WERI-Rb-1 (cell line): ENCODE measurements at regions not wholly inside any gene's neighbourhood (a gene's known extent, or its start where the extent isn't known, plus 50 kb on each side); places are given as distances from the start of the nearest gene placed in this dataset.

ENCODE experiments used
- DNase-seq: peaks from one replicate; pipeline ENCODE4 v3.0.0-alpha.2; 2020
- H3K27ac ChIP-seq: fragments of 250-450 bp; sonication (Bioruptor Pico); 2 replicates; pipeline ENCODE4 v1.5.1; 2020; ENCODE audit warnings: mild to moderate bottlenecking, moderate library complexity
- H3K27me3 ChIP-seq: fragments of 250-450 bp; sonication (Bioruptor Pico); 2 replicates; pipeline ENCODE4 v1.5.1; 2021; ENCODE audit warnings: mild to moderate bottlenecking, low read depth, moderate library complexity; ENCODE audit not compliant: insufficient read depth, severe bottlenecking
- H3K36me3 ChIP-seq: fragments of 250-450 bp; sonication (Bioruptor Pico); 2 replicates; pipeline ENCODE4 v1.5.1; 2020; ENCODE audit warnings: mild to moderate bottlenecking, moderate library complexity
- H3K4me3 ChIP-seq: 2 replicates; pipeline ENCODE4 v1.5.1; 2011; ENCODE audit warnings: low read depth, mild to moderate bottlenecking, control low read depth, low read length
- H3K9me3 ChIP-seq: fragments of 250-450 bp; sonication (Bioruptor Pico); 2 replicates; pipeline ENCODE4 v1.5.1; 2021; ENCODE audit warnings: mild to moderate bottlenecking, moderate library complexity; ENCODE audit not compliant: severe bottlenecking
- TF ChIP-seq, protein P1 (sequence below): IDR thresholded peaks from 2 replicates; pipeline ENCODE4 v1.5.1; 2011; ENCODE audit warnings: low read depth, mild to moderate bottlenecking, control low read depth, inconsistent platforms, low read length

DNA sequence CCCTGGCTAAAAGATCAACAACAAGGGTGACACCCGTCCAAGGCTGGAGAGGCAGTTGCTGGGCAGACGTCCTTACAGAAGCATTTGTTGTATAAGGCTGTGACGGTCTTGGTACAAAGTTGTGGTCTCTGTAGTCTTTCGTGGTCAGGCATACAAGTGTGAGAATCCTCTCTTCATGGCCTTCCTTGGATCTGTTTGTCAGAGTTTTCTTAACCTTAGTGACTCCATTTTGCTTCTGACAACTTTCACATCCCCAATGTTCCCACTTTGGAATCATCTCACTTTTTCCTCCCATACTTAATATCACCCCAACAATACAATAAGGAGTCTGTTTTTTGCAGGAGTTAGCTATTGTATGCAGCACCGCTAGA is 72.7 kb upstream of the ZCCHC2 start:
- no peak overlapping the region for H3K4me3 ChIP-seq
- no peaks in the 10 kb centered on the region for H3K36me3 ChIP-seq
- no peaks in the 10 kb centered on the region for H3K9me3 ChIP-seq
- TF ChIP-seq, protein P1, sequence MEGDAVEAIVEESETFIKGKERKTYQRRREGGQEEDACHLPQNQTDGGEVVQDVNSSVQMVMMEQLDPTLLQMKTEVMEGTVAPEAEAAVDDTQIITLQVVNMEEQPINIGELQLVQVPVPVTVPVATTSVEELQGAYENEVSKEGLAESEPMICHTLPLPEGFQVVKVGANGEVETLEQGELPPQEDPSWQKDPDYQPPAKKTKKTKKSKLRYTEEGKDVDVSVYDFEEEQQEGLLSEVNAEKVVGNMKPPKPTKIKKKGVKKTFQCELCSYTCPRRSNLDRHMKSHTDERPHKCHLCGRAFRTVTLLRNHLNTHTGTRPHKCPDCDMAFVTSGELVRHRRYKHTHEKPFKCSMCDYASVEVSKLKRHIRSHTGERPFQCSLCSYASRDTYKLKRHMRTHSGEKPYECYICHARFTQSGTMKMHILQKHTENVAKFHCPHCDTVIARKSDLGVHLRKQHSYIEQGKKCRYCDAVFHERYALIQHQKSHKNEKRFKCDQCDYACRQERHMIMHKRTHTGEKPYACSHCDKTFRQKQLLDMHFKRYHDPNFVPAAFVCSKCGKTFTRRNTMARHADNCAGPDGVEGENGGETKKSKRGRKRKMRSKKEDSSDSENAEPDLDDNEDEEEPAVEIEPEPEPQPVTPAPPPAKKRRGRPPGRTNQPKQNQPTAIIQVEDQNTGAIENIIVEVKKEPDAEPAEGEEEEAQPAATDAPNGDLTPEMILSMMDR: no peak
- DNase-seq: no peak
- H3K27ac ChIP-seq: peak overlapping the region; percentile 68
- H3K27me3 ChIP-seq: no peaks in the 10 kb centered on the region

DNA sequence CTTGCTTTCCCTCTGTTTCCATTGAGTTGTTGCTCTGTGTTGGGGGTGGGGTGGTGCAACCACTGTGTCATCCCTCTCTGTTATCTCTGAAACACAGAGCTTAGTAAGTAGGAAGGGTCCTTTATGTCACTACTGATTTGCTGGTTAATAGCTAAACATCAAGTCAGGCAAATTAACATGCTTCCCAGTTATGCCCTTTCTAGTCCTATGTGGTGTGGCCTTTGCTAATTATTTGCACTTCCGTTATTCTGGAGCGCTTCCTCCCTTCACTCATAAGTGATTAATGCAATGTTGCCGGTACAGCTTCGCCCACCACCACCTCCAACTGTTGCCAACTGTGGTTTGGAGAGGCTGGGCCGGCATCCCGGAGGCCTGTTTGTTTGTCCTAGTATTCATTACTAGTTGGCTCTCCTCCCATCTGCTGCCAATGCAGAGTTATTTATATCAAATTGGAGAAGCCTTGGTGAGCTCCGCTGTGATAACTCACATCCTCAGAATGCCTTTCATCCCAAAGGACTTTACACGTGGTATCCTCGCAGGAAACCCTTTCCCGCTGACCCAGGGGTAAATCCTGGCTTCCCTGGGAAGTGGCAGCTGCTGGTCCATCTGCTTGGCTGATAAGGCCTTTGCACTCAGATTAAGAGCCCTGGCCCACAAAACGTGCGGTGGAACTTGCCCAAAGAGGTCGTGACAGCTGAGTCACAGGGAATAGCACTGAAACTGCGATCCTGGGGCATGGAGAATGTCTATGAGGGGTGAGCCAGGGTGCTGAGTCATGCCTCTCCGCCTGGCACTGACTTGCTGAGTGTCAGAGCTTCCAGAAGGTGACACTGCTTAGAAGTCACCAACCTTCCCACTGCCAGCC is 72.0 kb upstream of the ZCCHC2 start:
- no peaks in the 10 kb centered on the region for H3K36me3 ChIP-seq
- peak; percentile 95 for DNase-seq
- peak overlapping the region; percentile 68 for H3K27ac ChIP-seq
- H3K27me3 ChIP-seq: no peaks in the 10 kb centered on the region
- no peaks in the 10 kb centered on the region for H3K9me3 ChIP-seq
- TF ChIP-seq, protein P1: no peak
- peak overlapping the region; percentile 11 for H3K4me3 ChIP-seq

DNA sequence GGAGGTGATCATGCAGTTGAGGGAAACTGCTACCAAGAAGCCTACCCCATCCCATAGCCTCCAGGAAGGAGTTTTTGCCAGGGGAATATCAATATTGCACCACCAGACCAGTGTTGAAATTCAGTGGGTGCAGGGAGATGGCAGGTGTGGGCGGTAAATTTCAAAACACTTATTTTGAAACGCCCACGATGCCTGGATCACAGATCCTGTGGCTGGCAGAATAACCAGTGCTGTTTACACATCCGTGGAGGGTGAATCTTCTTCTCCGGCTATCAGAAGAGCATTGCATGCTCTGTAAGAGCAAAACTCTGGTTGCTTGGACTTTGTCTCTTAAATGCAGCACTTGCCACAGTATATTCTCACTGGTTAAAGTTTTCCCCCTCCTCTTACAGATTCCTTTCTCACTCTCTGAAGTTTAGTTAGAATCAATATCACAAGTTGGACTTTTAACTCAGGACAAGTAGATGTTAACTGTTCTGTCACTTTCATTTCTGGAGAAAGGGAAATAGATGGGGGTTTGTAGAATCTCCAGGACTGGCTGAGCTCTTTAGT is 70.5 kb upstream of the ZCCHC2 start:
- H3K27ac ChIP-seq: no peak overlapping the region
- no peaks in the 10 kb centered on the region for H3K27me3 ChIP-seq
- TF ChIP-seq, protein P1: no peak
- no peaks in the 10 kb centered on the region for H3K9me3 ChIP-seq
- no peaks in the 10 kb centered on the region for H3K36me3 ChIP-seq
- no peak for DNase-seq
- no peak overlapping the region for H3K4me3 ChIP-seq

DNA sequence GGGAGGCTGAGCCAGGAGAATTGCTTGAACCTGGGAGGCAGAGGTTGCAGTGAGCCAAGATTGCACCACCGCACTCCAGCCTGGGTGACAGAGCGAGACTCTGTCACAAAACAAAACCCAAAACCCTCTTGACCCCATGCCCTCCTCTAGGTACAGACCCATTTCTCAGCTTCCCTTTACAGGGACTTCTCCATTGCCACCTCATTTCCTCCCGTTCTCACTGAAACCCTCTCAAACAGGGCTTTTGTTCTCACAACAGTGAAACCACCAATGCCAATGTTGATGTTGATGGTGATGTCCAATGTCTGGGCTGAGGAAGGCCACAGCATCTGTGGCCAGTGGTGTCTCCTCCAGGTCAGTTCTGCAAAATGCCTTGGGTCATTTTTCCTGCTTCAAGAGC is 69.0 kb upstream of the ZCCHC2 start:
- Histone ChIP-seq H3K9me3 (no peaks in the 10 kb centered on the region), H3K27me3 (no peaks in the 10 kb centered on the region), H3K4me3 (no peak overlapping the region), H3K27ac (no peak overlapping the region), H3K36me3 (no peaks in the 10 kb centered on the region)
- DNase-seq: no peak
- TF ChIP-seq, protein P1: no peak

DNA sequence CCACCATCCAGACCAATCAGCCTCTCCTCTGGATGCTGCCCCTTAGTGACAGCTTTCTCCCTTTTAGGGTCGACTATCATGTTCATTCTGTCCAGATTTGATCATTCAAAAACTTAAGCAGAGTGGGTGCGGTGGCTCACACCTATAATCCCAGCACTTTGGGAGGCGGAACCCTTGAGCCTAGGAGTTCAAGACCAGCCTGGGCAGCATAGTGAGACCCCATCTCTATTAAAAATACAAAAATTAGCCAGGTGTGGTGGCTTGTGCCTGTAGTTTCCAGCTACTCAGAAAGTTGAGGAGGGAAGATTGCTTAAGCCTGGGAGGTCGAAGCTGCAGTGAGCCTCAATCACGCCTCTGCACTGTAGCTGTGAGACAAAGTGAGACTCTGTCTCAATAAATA is 68.3 kb upstream of the ZCCHC2 start:
- no peak overlapping the region for H3K27ac ChIP-seq
- no peak for DNase-seq
- H3K36me3 ChIP-seq: no peaks in the 10 kb centered on the region
- H3K9me3 ChIP-seq: no peaks in the 10 kb centered on the region
- no peak overlapping the region for H3K4me3 ChIP-seq
- TF ChIP-seq, protein P1: no peak
- H3K27me3 ChIP-seq: no peaks in the 10 kb centered on the region

DNA sequence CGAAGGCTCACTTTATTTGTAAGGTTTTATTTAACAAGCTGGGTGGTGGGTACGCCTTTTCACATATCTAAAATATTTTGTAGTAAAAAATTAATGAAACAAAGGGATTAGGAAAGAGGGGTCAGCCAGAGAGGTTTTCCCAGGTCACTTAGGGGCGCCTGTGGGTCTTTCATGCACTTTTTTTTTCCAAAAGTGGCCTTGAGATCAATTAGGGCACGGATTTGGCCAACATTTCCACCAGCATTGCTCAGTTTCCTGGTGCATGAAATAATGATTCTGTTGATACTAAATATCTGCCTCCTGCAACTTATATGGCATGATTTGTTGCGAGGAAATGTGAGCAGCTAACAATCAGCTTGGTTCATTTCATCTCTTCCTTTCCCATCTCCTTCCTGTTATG is 67.6 kb upstream of the ZCCHC2 start:
- Histone ChIP-seq H3K9me3 (no peaks in the 10 kb centered on the region), H3K27me3 (no peaks in the 10 kb centered on the region), H3K4me3 (no peak overlapping the region), H3K36me3 (no peaks in the 10 kb centered on the region), H3K27ac (no peak overlapping the region)
- no peak for DNase-seq
- TF ChIP-seq, protein P1: no peak
